ENCODE measurements at regions not wholly inside any gene's neighbourhood (a gene's known extent, or its start where the extent isn't known, plus 50 kb on each side); places are given as distances from the start of the nearest gene placed in this dataset.

DNA sequence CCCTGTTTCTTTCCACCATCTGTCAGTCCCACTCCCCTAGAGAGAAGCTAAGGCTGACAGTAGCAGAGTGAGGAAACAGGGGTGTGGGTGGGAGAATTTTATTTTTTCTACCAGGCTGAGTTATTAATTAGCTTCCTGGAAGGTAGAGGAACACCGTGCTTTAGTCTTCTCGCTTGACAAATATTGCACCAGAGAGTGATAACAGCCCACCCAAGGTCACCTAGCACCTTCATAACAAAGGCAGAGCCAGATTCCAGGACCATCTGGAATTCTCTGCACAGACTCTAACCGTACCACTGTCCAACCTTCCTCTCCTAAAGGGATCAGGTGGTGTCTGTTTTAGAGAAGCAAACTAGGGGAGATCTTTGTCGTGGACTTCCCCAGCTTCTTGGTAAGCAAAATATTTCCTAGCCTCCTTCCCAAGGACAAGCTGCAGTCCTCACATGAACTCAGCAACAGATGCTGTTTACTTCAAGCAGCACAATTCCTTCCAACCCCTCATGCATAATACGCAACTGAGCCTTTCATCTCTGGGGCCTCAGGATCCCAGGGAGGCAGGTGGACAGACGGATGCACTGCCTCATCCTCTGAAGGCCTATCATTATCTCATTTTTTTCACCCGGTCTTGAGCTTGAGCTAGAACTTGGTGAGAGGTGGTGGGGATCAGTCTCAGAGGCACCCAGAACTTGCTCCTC lies 308.7 kb upstream of the BRINP1 start:
- no peaks in the 10 kb centered on the region for H4K20me1 ChIP-seq (ENCODE audit: insufficient read depth)
- no TSS peak for BruUV-seq (replicated peaks)
- no peaks in the 10 kb centered on the region; a peak in 1 of 4 replicates for H3K9me3 ChIP-seq (ENCODE audit: control insufficient read depth in 1 of 2, insufficient read depth in 1 of 2, low read depth in 1 of 2, low read length in 2 of 2)
- intact Hi-C loops (cut with micrococcal nuclease): no loop called here
- H3K79me2 ChIP-seq (ENCODE audit: insufficient read depth, low read length): no peaks in the 10 kb centered on the region
- H3K27ac ChIP-seq (ENCODE audit: low read depth, low read length): no peak overlapping the region
- no peak for ATAC-seq
- ChIA-PET CTCF (no interaction called here), RAD21 (ENCODE audit: low non-redundant PET in 1 of 2, low total read pairs in 2 of 2, uncharacterized antibody in 2 of 2, unreplicated experiment in 2 of 2) (no interaction called here), POLR2A (no interaction called here)
- no peak overlapping the region for H3K4me3 ChIP-seq (replicated peaks in 1 of 2; ENCODE audit: low read depth in 1 of 2, low read length in 2 of 2)
- H3K4me1 ChIP-seq (ENCODE audit: control insufficient read depth in 1 of 2, insufficient read depth in 2 of 2, low read length in 2 of 2): no peaks in the 10 kb centered on the region
- H3K9me2 ChIP-seq (ENCODE audit: insufficient read depth): no peaks in the 10 kb centered on the region
- no peak overlapping the region for H3K9ac ChIP-seq (ENCODE audit: low read length)
- DNase-seq (ENCODE audit: low read depth, low spot score): no peak
- no peaks in the 10 kb centered on the region for H3K27me3 ChIP-seq (ENCODE audit: insufficient read depth, low read length)
- no peak for TF ChIP-seq CEBPB (IDR thresholded peaks at IDR 0.05; ENCODE audit: low read depth)
- TF ChIP-seq, protein P1, sequence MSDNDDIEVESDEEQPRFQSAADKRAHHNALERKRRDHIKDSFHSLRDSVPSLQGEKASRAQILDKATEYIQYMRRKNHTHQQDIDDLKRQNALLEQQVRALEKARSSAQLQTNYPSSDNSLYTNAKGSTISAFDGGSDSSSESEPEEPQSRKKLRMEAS (IDR thresholded peaks at IDR 0.05): no peak
- no peak for TF ChIP-seq POLR2A (IDR thresholded peaks at IDR 0.05; ENCODE audit: borderline replicate concordance, extremely low read depth, insufficient read depth, insufficient read length)
- no peak for TF ChIP-seq TCF7L2 (IDR thresholded peaks at IDR 0.05; ENCODE audit: borderline replicate concordance, extremely low read depth, insufficient read depth, insufficient read length)
- TF ChIP-seq, protein P2, sequence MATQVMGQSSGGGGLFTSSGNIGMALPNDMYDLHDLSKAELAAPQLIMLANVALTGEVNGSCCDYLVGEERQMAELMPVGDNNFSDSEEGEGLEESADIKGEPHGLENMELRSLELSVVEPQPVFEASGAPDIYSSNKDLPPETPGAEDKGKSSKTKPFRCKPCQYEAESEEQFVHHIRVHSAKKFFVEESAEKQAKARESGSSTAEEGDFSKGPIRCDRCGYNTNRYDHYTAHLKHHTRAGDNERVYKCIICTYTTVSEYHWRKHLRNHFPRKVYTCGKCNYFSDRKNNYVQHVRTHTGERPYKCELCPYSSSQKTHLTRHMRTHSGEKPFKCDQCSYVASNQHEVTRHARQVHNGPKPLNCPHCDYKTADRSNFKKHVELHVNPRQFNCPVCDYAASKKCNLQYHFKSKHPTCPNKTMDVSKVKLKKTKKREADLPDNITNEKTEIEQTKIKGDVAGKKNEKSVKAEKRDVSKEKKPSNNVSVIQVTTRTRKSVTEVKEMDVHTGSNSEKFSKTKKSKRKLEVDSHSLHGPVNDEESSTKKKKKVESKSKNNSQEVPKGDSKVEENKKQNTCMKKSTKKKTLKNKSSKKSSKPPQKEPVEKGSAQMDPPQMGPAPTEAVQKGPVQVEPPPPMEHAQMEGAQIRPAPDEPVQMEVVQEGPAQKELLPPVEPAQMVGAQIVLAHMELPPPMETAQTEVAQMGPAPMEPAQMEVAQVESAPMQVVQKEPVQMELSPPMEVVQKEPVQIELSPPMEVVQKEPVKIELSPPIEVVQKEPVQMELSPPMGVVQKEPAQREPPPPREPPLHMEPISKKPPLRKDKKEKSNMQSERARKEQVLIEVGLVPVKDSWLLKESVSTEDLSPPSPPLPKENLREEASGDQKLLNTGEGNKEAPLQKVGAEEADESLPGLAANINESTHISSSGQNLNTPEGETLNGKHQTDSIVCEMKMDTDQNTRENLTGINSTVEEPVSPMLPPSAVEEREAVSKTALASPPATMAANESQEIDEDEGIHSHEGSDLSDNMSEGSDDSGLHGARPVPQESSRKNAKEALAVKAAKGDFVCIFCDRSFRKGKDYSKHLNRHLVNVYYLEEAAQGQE (IDR thresholded peaks at IDR 0.05; ENCODE audit: low read depth): no peak
- no peak for TF ChIP-seq CBX3 (IDR thresholded peaks at IDR 0.05; ENCODE audit: low read depth)
- no peak for TF ChIP-seq JUND (IDR thresholded peaks at IDR 0.05)
- TF ChIP-seq YY1 (IDR thresholded peaks at IDR 0.05; ENCODE audit: extremely low read depth, insufficient replicate concordance, low read depth, low read length): no peak
- TF ChIP-seq, protein P3, sequence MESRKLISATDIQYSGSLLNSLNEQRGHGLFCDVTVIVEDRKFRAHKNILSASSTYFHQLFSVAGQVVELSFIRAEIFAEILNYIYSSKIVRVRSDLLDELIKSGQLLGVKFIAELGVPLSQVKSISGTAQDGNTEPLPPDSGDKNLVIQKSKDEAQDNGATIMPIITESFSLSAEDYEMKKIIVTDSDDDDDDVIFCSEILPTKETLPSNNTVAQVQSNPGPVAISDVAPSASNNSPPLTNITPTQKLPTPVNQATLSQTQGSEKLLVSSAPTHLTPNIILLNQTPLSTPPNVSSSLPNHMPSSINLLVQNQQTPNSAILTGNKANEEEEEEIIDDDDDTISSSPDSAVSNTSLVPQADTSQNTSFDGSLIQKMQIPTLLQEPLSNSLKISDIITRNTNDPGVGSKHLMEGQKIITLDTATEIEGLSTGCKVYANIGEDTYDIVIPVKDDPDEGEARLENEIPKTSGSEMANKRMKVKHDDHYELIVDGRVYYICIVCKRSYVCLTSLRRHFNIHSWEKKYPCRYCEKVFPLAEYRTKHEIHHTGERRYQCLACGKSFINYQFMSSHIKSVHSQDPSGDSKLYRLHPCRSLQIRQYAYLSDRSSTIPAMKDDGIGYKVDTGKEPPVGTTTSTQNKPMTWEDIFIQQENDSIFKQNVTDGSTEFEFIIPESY (IDR thresholded peaks at IDR 0.05; ENCODE audit: extremely low read depth, insufficient replicate concordance, low read length): no peak
- TF ChIP-seq SRF (IDR thresholded peaks at IDR 0.05; ENCODE audit: low read depth): no peak
- TF ChIP-seq EGR1 (IDR thresholded peaks at IDR 0.05; ENCODE audit: low read depth): no peak
- no peak for TF ChIP-seq ZNF274 (IDR thresholded peaks at IDR 0.05; ENCODE audit: low read depth, low read length)
- no peak for TF ChIP-seq ZFX (IDR thresholded peaks at IDR 0.05)
- TF ChIP-seq EZH2 (IDR thresholded peaks at IDR 0.05): no peak
- no peaks in the 10 kb centered on the region for H3K36me3 ChIP-seq (ENCODE audit: control insufficient read depth in 1 of 2, insufficient read depth in 2 of 2, low read length in 2 of 2)
- no peak overlapping the region for H2AFZ ChIP-seq (ENCODE audit: low read depth, low read length, poor library complexity, severe bottlenecking)
- no peak overlapping the region for H3K4me2 ChIP-seq (ENCODE audit: low read length)

All from HCT116 (cell line).